MM.1S (cell line): ENCODE measurements at regions not wholly inside any gene's neighbourhood (a gene's known extent, or its start where the extent isn't known, plus 50 kb on each side); places are given as distances from the start of the nearest gene placed in this dataset.

Experiments
- DNase-seq: peaks from one replicate; pipeline ENCODE4 v3.0.0-alpha.2; 2015
- H2AFZ ChIP-seq: fragments of 300-600 bp; sonication (generic); 2 replicates; pipeline ENCODE4 v1.6.0; 2016; ENCODE audit warnings: antibody characterized with exemption, low read length
- H3F3A ChIP-seq: fragments of 300-600 bp; sonication (generic); 2 replicates; pipeline ENCODE4 v1.6.1; 2016; ENCODE audit warnings: mild to moderate bottlenecking, antibody characterized with exemption, low read length, moderate library complexity, mixed read lengths; ENCODE audit not compliant: insufficient read depth
- H3K27ac ChIP-seq: fragments of 300-600 bp; sonication (generic); 2 replicates; pipeline ENCODE4 v1.5.1; 2016; ENCODE audit warnings: mild to moderate bottlenecking, low read length
- H3K27me3 ChIP-seq: fragments of 300-600 bp; sonication (generic); replicated peaks from 2 replicates; pipeline ENCODE4 v1.6.0; 2016; ENCODE audit warnings: low read length; ENCODE audit not compliant: insufficient read depth
- H3K36me3 ChIP-seq: fragments of 300-600 bp; sonication (generic); replicated peaks from 2 replicates; pipeline ENCODE4 v1.6.1; 2016; ENCODE audit warnings: mild to moderate bottlenecking, low read length, mixed read lengths; ENCODE audit not compliant: insufficient read depth
- H3K4me1 ChIP-seq: fragments of 300-600 bp; sonication (generic); 2 replicates; pipeline ENCODE4 v1.6.1; 2016; ENCODE audit warnings: low read length, mixed read lengths
- H3K4me2 ChIP-seq: fragments of 300-600 bp; sonication (generic); 2 replicates; pipeline ENCODE4 v1.6.0; 2016; ENCODE audit warnings: low read depth, low read length
- H3K4me3 ChIP-seq: fragments of 300-600 bp; sonication (generic); 2 replicates; pipeline ENCODE4 v1.5.1; 2016; ENCODE audit warnings: low read length, mixed read lengths
- H3K79me2 ChIP-seq: fragments of 300-600 bp; sonication (generic); 2 replicates; pipeline ENCODE4 v1.6.1; 2016; ENCODE audit warnings: mixed run types, low read length, mixed read lengths
- H3K9ac ChIP-seq: fragments of 300-600 bp; sonication (generic); 2 replicates; pipeline ENCODE4 v1.6.1; 2016; ENCODE audit warnings: low read length, mixed read lengths
- H3K9me2 ChIP-seq: fragments of 300-600 bp; sonication (generic); replicated peaks from 2 replicates; pipeline ENCODE4 v1.6.1; 2016; ENCODE audit warnings: mild to moderate bottlenecking, low read length, mixed read lengths; ENCODE audit not compliant: insufficient read depth
- H3K9me3 ChIP-seq: fragments of 300-600 bp; sonication (generic); replicated peaks from 2 replicates; pipeline ENCODE4 v1.6.1; 2016; ENCODE audit warnings: mild to moderate bottlenecking, low read length, mixed read lengths; ENCODE audit not compliant: insufficient read depth
- H4K20me1 ChIP-seq: fragments of 300-600 bp; sonication (generic); 2 replicates; pipeline ENCODE4 v1.6.1; 2016; ENCODE audit warnings: mild to moderate bottlenecking, low read length, moderate library complexity, mixed read lengths; ENCODE audit not compliant: insufficient read depth
- EZH2 ChIP-seq: fragments of 300-600 bp; sonication (generic); optimal IDR thresholded peaks from 2 replicates; pipeline ENCODE3; 2017; ENCODE audit warnings: low read depth, mild to moderate bottlenecking, antibody characterized with exemption, low read length, mixed read lengths
- EZH2phosphoT487 ChIP-seq: fragments of 300-600 bp; sonication (generic); IDR thresholded peaks from 2 replicates; pipeline ENCODE4 v1.6.1; 2018; ENCODE audit warnings: antibody characterized with exemption, low read length
- TF ChIP-seq, protein P1 (sequence below): fragments of 300-600 bp; sonication (generic); IDR thresholded peaks from 2 replicates; pipeline ENCODE4 v1.5.1; 2016; ENCODE audit warnings: antibody characterized with exemption, low read length, mixed read lengths

GRCh38 chr12:3980504-3981272, 107.5 kb upstream of the PARP11 start:
- no peak overlapping the region for H3K4me2 ChIP-seq
- no peaks in the 10 kb centered on the region for H4K20me1 ChIP-seq
- no peaks in the 10 kb centered on the region for H3K4me1 ChIP-seq
- no peaks in the 10 kb centered on the region for H3F3A ChIP-seq
- no peaks in the 10 kb centered on the region for H3K36me3 ChIP-seq
- no peak overlapping the region for H3K4me3 ChIP-seq
- H2AFZ ChIP-seq: no peak overlapping the region
- no peak for DNase-seq
- H3K9me2 ChIP-seq: no peaks in the 10 kb centered on the region
- no peaks in the 10 kb centered on the region for H3K9me3 ChIP-seq
- H3K9ac ChIP-seq: no peak overlapping the region
- no peaks in the 10 kb centered on the region for H3K79me2 ChIP-seq
- no peaks in the 10 kb centered on the region for H3K27me3 ChIP-seq
- no peak overlapping the region for H3K27ac ChIP-seq
- no peak for TF ChIP-seq EZH2phosphoT487
- no peak for TF ChIP-seq EZH2
- TF ChIP-seq, protein P1, sequence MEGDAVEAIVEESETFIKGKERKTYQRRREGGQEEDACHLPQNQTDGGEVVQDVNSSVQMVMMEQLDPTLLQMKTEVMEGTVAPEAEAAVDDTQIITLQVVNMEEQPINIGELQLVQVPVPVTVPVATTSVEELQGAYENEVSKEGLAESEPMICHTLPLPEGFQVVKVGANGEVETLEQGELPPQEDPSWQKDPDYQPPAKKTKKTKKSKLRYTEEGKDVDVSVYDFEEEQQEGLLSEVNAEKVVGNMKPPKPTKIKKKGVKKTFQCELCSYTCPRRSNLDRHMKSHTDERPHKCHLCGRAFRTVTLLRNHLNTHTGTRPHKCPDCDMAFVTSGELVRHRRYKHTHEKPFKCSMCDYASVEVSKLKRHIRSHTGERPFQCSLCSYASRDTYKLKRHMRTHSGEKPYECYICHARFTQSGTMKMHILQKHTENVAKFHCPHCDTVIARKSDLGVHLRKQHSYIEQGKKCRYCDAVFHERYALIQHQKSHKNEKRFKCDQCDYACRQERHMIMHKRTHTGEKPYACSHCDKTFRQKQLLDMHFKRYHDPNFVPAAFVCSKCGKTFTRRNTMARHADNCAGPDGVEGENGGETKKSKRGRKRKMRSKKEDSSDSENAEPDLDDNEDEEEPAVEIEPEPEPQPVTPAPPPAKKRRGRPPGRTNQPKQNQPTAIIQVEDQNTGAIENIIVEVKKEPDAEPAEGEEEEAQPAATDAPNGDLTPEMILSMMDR: no peak

DNA sequence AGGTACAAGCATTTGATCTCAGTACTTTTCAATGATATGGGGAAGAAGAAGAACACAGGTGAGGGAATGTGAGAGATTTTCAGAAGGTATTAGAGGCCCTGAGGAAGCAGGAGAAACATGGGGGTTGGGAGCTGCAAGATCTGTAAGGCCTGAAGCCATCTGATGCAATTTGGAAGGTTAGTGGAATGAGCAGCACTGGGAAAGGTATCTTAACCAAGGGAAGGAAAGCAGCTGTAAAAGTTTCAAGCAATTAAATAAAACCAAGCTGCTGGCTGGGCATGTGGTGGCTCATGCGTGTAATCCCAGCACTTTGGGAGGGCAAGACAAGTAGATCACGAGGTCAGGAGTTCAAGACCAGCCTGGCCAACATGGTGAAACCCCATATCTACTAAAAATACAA, 104.4 kb upstream of the PARP11 start:
- Histone ChIP-seq H3K4me1 (no peaks in the 10 kb centered on the region), H3K27ac (no peak overlapping the region), H4K20me1 (no peaks in the 10 kb centered on the region), H3K36me3 (no peaks in the 10 kb centered on the region), H3K27me3 (no peaks in the 10 kb centered on the region), H2AFZ (no peak overlapping the region), H3K4me3 (no peak overlapping the region), H3K9ac (no peak overlapping the region), H3K9me3 (no peaks in the 10 kb centered on the region), H3K4me2 (no peak overlapping the region), H3K79me2 (no peaks in the 10 kb centered on the region), H3F3A (no peaks in the 10 kb centered on the region), H3K9me2 (no peaks in the 10 kb centered on the region)
- no peak for DNase-seq
- no peak for TF ChIP-seq EZH2
- no peak for TF ChIP-seq EZH2phosphoT487
- TF ChIP-seq, protein P1: no peak

- Histone ChIP-seq H3K9ac (no peak overlapping the region), H3K79me2 (no peaks in the 10 kb centered on the region), H3F3A (no peaks in the 10 kb centered on the region), H3K36me3 (no peaks in the 10 kb centered on the region), H3K9me3 (no peaks in the 10 kb centered on the region), H2AFZ (no peak overlapping the region), H3K9me2 (no peaks in the 10 kb centered on the region), H3K4me3 (no peak overlapping the region), H3K27me3 (no peaks in the 10 kb centered on the region), H3K27ac (no peak overlapping the region), H3K4me2 (no peak overlapping the region), H4K20me1 (no peaks in the 10 kb centered on the region), H3K4me1 (no peaks in the 10 kb centered on the region)
- TF ChIP-seq EZH2 (no peak), EZH2phosphoT487 (no peak)
- TF ChIP-seq, protein P1: no peak
- DNase-seq: no peak
These were observed 103.2 kb upstream of the PARP11 start for GRCh38 chr12:3976351-3976938.
